Fibroblast of lung (primary cell): ENCODE measurements at regions not wholly inside any gene's neighbourhood (a gene's known extent, or its start where the extent isn't known, plus 50 kb on each side); places are given as distances from the start of the nearest gene placed in this dataset.

Source experiments
- DNase-seq, 2 donors: peaks; one replicate each; pipeline versions ENCODE4 v3.0.0 to v3.0.0-alpha.2; 2010; ENCODE audit warnings: low read depth in 2 of 2
- H2AFZ ChIP-seq: 2 replicates; pipeline ENCODE4 v1.5.1; 2012; ENCODE audit warnings: low read length, control low read depth, inconsistent platforms
- H3K27ac ChIP-seq: 2 replicates; pipeline ENCODE4 v1.5.1; 2011; ENCODE audit warnings: low read length, control low read depth; ENCODE audit not compliant: insufficient read depth
- H3K27me3 ChIP-seq: 2 replicates; pipeline ENCODE4 v1.5.1; 2011; ENCODE audit warnings: mild to moderate bottlenecking, low read length; ENCODE audit not compliant: control insufficient read depth, insufficient read depth
- H3K36me3 ChIP-seq: 2 replicates; pipeline ENCODE4 v1.5.1; 2011; ENCODE audit warnings: low read length; ENCODE audit not compliant: control insufficient read depth, insufficient read depth
- H3K4me1 ChIP-seq: 2 replicates; pipeline ENCODE4 v1.5.1; 2011; ENCODE audit warnings: low read length; ENCODE audit not compliant: control insufficient read depth, insufficient read depth; ENCODE audit errors: extremely low read depth
- H3K4me2 ChIP-seq: 2 replicates; pipeline ENCODE4 v1.5.1; 2011; ENCODE audit warnings: low read length, control low read depth; ENCODE audit not compliant: insufficient read depth; ENCODE audit errors: extremely low read depth
- H3K4me3 ChIP-seq, 4 experiments: fragments of 200-600 bp in 1 of 4; sonication (generic) in 1 of 4; replicated peaks in 1 of 4; 2 replicates each; pipeline ENCODE4 v1.5.1; 2011 to 2016; ENCODE audit warnings: low read length in 4 of 4, low read depth in 3 of 4, mild to moderate bottlenecking in 3 of 4, control low read depth in 2 of 4, inconsistent platforms in 1 of 4, mixed read lengths in 1 of 4; ENCODE audit not compliant: insufficient read depth in 1 of 4; ENCODE audit errors: control extremely low read depth in 1 of 4
- H3K79me2 ChIP-seq: 2 replicates; pipeline ENCODE4 v1.5.1; 2012; ENCODE audit warnings: mild to moderate bottlenecking, low read length, inconsistent platforms; ENCODE audit not compliant: control insufficient read depth, insufficient read depth
- H3K9ac ChIP-seq: 2 replicates; pipeline ENCODE4 v1.5.1; 2011; ENCODE audit warnings: mild to moderate bottlenecking, low read length, control low read depth; ENCODE audit not compliant: insufficient read depth
- H3K9me3 ChIP-seq: 2 replicates; pipeline ENCODE4 v1.5.1; 2012; ENCODE audit warnings: low read depth, low read length; ENCODE audit not compliant: control insufficient read depth, insufficient read depth
- H4K20me1 ChIP-seq: 2 replicates; pipeline ENCODE4 v1.5.1; 2011; ENCODE audit warnings: low read length; ENCODE audit not compliant: control insufficient read depth, insufficient read depth; ENCODE audit errors: extremely low read depth
- EZH2 ChIP-seq: IDR thresholded peaks from 2 replicates; pipeline ENCODE4 v1.5.1; 2012; ENCODE audit warnings: low read length, control low read depth, mild to moderate bottlenecking; ENCODE audit errors: missing control alignments
- TF ChIP-seq, protein P1 (sequence below), 2 donors: IDR thresholded peaks in 1 of 2; conservative IDR thresholded peaks in 1 of 2; 1 replicate in 1 of 2; 2 replicates in 1 of 2; pipeline ENCODE4 v1.5.1; 2011 to 2012; ENCODE audit warnings: low read length in 2 of 2, control low read depth in 1 of 2, inconsistent platforms in 1 of 2, low read depth in 1 of 2, mild to moderate bottlenecking in 1 of 2

- Histone ChIP-seq H3K27ac (no peak overlapping the region), H3K36me3 (no peaks in the 10 kb centered on the region), H3K4me3 (no peak overlapping the region), H3K79me2 (no peaks in the 10 kb centered on the region), H3K4me2 (no peak overlapping the region), H4K20me1 (no peaks in the 10 kb centered on the region), H3K27me3 (no peaks in the 10 kb centered on the region), H2AFZ (no peak overlapping the region), H3K9me3 (no peaks in the 10 kb centered on the region), H3K9ac (no peak overlapping the region), H3K4me1 (no peaks in the 10 kb centered on the region)
- DNase-seq = peak in 1 of 2 donors; percentile 48
- TF ChIP-seq EZH2 = no peak
- TF ChIP-seq, protein P1, sequence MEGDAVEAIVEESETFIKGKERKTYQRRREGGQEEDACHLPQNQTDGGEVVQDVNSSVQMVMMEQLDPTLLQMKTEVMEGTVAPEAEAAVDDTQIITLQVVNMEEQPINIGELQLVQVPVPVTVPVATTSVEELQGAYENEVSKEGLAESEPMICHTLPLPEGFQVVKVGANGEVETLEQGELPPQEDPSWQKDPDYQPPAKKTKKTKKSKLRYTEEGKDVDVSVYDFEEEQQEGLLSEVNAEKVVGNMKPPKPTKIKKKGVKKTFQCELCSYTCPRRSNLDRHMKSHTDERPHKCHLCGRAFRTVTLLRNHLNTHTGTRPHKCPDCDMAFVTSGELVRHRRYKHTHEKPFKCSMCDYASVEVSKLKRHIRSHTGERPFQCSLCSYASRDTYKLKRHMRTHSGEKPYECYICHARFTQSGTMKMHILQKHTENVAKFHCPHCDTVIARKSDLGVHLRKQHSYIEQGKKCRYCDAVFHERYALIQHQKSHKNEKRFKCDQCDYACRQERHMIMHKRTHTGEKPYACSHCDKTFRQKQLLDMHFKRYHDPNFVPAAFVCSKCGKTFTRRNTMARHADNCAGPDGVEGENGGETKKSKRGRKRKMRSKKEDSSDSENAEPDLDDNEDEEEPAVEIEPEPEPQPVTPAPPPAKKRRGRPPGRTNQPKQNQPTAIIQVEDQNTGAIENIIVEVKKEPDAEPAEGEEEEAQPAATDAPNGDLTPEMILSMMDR (conservative IDR thresholded peaks at IDR 0.05 in 1 of 2, IDR thresholded peaks at IDR 0.05 in 1 of 2; ENCODE audit: low read depth in 1 of 2, low read length in 2 of 2) = no peak
Observed at GRCh38 chr13:73337532-73337931, 278.7 kb downstream of the KLF5 start.

- Histone ChIP-seq H3K79me2 (no peaks in the 10 kb centered on the region), H3K4me3 (no peak overlapping the region), H3K36me3 (no peaks in the 10 kb centered on the region), H3K4me2 (no peak overlapping the region), H4K20me1 (no peaks in the 10 kb centered on the region), H3K27me3 (no peaks in the 10 kb centered on the region), H3K9ac (no peak overlapping the region), H3K27ac (no peak overlapping the region), H3K9me3 (no peaks in the 10 kb centered on the region), H3K4me1 (no peaks in the 10 kb centered on the region), H2AFZ (no peak overlapping the region)
- TF ChIP-seq EZH2 = no peak
- DNase-seq = peak in 1 of 2 donors; percentile 21
Observed at GRCh38 chr13:73336773-73337172, 278.0 kb downstream of the KLF5 start.

GRCh38 chr13:73335944-73336343, 277.1 kb downstream of the KLF5 start:
- no peaks in the 10 kb centered on the region for H4K20me1 ChIP-seq
- H3K9ac ChIP-seq = no peak overlapping the region
- no peak overlapping the region for H3K27ac ChIP-seq
- H3K4me2 ChIP-seq = no peak overlapping the region
- H3K79me2 ChIP-seq = no peaks in the 10 kb centered on the region
- H3K27me3 ChIP-seq = no peaks in the 10 kb centered on the region
- H3K36me3 ChIP-seq = no peaks in the 10 kb centered on the region
- H3K4me1 ChIP-seq = no peaks in the 10 kb centered on the region
- no peak for DNase-seq
- H3K4me3 ChIP-seq = no peak overlapping the region
- no peak overlapping the region for H2AFZ ChIP-seq
- TF ChIP-seq, protein P1 (conservative IDR thresholded peaks at IDR 0.05 in 1 of 2, IDR thresholded peaks at IDR 0.05 in 1 of 2; ENCODE audit: low read depth in 1 of 2, low read length in 2 of 2) = no peak
- no peak for TF ChIP-seq EZH2
- no peaks in the 10 kb centered on the region for H3K9me3 ChIP-seq
